GM20000 (cell line): ENCODE measurements at regions not wholly inside any gene's neighbourhood (a gene's known extent, or its start where the extent isn't known, plus 50 kb on each side); places are given as distances from the start of the nearest gene placed in this dataset.

Experiments
- DNase-seq: peaks from one replicate; pipeline ENCODE4 v3.0.0; 2012; ENCODE audit warnings: low spot score
- TF ChIP-seq, protein P1 (sequence below): IDR thresholded peaks from 2 replicates; pipeline ENCODE4 v1.5.1; 2012; ENCODE audit warnings: mild to moderate bottlenecking, control low read depth; ENCODE audit errors: extremely low read depth, missing control alignments

- DNase-seq: no peak
- TF ChIP-seq, protein P1, sequence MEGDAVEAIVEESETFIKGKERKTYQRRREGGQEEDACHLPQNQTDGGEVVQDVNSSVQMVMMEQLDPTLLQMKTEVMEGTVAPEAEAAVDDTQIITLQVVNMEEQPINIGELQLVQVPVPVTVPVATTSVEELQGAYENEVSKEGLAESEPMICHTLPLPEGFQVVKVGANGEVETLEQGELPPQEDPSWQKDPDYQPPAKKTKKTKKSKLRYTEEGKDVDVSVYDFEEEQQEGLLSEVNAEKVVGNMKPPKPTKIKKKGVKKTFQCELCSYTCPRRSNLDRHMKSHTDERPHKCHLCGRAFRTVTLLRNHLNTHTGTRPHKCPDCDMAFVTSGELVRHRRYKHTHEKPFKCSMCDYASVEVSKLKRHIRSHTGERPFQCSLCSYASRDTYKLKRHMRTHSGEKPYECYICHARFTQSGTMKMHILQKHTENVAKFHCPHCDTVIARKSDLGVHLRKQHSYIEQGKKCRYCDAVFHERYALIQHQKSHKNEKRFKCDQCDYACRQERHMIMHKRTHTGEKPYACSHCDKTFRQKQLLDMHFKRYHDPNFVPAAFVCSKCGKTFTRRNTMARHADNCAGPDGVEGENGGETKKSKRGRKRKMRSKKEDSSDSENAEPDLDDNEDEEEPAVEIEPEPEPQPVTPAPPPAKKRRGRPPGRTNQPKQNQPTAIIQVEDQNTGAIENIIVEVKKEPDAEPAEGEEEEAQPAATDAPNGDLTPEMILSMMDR: no peak
These were observed 102.7 kb upstream of the ARHGAP42 start for GRCh38 chr11:100584201-100584985.

- DNase-seq: no peak
- TF ChIP-seq, protein P1: no peak
These were observed 101.4 kb upstream of the ARHGAP42 start for GRCh38 chr11:100585728-100586127.

DNA sequence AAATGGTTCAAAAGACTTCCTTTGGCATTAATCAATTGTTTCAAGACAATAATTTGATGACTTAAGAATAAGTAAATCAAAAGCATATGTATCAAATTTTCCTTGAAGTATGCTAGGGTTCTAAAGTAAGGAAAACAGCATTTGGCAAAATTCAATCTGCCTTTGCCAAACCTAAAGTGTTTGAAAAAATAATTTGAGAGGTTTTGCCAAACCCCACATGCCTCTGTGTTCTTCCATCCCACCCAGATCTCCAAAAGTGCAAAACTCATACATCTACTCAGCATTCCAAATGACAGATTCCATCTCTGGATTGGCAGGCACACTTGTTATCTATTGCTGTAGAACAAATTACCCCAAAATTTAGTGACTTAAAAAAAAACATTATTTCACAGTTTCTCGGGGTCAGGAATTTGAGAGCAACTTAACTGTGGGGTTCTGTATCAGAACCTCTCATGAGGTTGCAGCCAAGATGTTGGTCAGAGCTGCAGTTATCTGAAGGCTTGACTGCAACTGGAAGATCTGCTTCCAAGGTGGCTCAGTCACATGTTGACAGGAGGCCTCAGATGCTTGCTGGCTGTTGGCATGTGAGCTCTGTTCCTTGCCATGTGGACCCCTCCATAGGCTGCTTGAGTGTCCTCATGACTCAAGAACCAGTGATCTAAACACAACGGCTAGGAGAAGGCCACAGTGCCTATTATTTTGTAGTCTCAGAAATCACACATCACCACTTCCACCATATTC is 100.6 kb upstream of the ARHGAP42 start:
- TF ChIP-seq, protein P1: no peak
- DNase-seq: no peak

GRCh38 chr11:100592619-100593260 is 94.3 kb upstream of the ARHGAP42 start:
- TF ChIP-seq, protein P1: no peak
- no peak for DNase-seq

- TF ChIP-seq, protein P1: no peak
- no peak for DNase-seq
These were observed 93.8 kb upstream of the ARHGAP42 start for GRCh38 chr11:100593291-100593690.

GRCh38 chr11:100594320-100594719 is 92.8 kb upstream of the ARHGAP42 start:
- DNase-seq: no peak
- TF ChIP-seq, protein P1: no peak

- DNase-seq: no peak
- TF ChIP-seq, protein P1: no peak
These were observed 86.1 kb upstream of the ARHGAP42 start for GRCh38 chr11:100600941-100601340.
